SK-N-SH (cell line): ENCODE measurements at regions not wholly inside any gene's neighbourhood (a gene's known extent, or its start where the extent isn't known, plus 50 kb on each side); places are given as distances from the start of the nearest gene placed in this dataset.

Experiments used
- CHD2 ChIP-seq: fragments of 150-350 bp; IDR thresholded peaks from 2 replicates; pipeline ENCODE4 v1.6.1; 2018; ENCODE audit warnings: low read length; ENCODE audit not compliant: partially characterized antibody
- CTCF ChIP-seq: fragments of 200-600 bp; sonication (generic); IDR thresholded peaks from 2 replicates; pipeline ENCODE4 v1.6.1; 2017; ENCODE audit warnings: antibody characterized with exemption, mild to moderate bottlenecking, moderate library complexity
- EP300 ChIP-seq, 2 experiments: IDR thresholded peaks; 2 replicates each; pipeline versions ENCODE4 v1.4.0 to v1.6.1; 2012; ENCODE audit warnings: borderline replicate concordance in 1 of 2, low read depth in 1 of 2, low read length in 1 of 2
- GABPA ChIP-seq: IDR thresholded peaks from 2 replicates; pipeline ENCODE4 v1.4.0; 2012; ENCODE audit warnings: low read depth, mild to moderate bottlenecking
- JUND ChIP-seq: IDR thresholded peaks from 2 replicates; pipeline ENCODE4 v1.4.0; 2012
- MEF2A ChIP-seq: IDR thresholded peaks from 2 replicates; pipeline ENCODE4 v1.4.0; 2012; ENCODE audit warnings: low read depth, borderline replicate concordance
- MXI1 ChIP-seq: IDR thresholded peaks from 2 replicates; pipeline ENCODE4 v1.6.1; 2012; ENCODE audit warnings: mild to moderate bottlenecking, low read depth, low read length, improper control_type of control experiment
- RAD21 ChIP-seq: IDR thresholded peaks from 2 replicates; pipeline ENCODE4 v1.6.1; 2012; ENCODE audit warnings: mild to moderate bottlenecking, low read length
- REST ChIP-seq: IDR thresholded peaks from 2 replicates; pipeline ENCODE4 v1.6.1; 2012; ENCODE audit warnings: mild to moderate bottlenecking, low read depth, low read length, moderate library complexity
- TEAD4 ChIP-seq: IDR thresholded peaks from 2 replicates; pipeline ENCODE4 v1.4.0; 2012; ENCODE audit warnings: mild to moderate bottlenecking, borderline replicate concordance; ENCODE audit not compliant: insufficient read depth
- USF2 ChIP-seq: fragments of 150-350 bp; IDR thresholded peaks from 2 replicates; pipeline ENCODE4 v1.6.1; 2017; ENCODE audit warnings: antibody characterized with exemption, low read length, low read depth, borderline replicate concordance
- TF ChIP-seq, protein P1 (sequence below): IDR thresholded peaks from 2 replicates; pipeline ENCODE4 v1.4.0; 2012; ENCODE audit warnings: low read depth, borderline replicate concordance

DNA sequence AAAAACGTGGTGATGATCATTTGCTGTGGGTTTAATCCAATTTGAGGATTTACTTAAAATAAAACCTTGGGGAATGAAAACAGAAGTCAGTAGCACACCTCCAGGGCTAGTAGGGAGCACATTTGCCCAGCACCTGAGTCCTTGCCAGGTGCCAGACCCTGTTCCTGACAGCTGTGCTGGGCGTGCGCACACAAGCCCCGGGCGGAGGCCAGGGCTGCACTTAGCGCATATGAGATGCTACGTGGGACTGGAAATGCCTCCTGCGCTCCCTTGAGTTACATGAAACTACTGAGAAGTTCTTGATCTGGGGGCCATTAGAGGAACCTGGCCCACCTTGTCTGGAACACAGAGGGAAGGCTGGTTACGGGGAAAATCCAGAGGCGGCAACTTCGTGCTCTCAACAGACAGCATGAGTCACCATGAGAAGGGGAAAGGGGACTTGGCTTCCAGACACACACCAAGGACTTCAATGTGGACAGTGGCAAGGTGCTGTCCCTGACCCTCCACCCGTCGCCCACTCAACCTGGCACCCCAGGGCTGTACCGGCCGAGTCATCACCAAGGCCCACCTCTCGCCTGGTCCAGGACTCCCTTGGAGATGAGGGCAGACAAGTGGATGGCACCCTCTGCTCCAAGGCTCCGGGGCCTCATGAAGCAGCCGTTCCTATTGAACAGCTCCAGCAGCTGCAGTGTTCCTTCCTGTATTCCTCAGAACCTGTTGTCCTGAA is 1468.6 kb downstream of the BRD1 start:
- TF ChIP-seq CTCF (no peak), USF2 (no peak), GABPA (no peak), TEAD4 (no peak), JUND (no peak), REST (no peak), MEF2A (no peak), RAD21 (no peak), EP300 (IDR thresholded peaks at IDR 0.05; ENCODE audit: borderline replicate concordance in 1 of 2, low read depth in 1 of 2, low read length in 1 of 2) (no peak), CHD2 (no peak), MXI1 (no peak)
- TF ChIP-seq, protein P1, sequence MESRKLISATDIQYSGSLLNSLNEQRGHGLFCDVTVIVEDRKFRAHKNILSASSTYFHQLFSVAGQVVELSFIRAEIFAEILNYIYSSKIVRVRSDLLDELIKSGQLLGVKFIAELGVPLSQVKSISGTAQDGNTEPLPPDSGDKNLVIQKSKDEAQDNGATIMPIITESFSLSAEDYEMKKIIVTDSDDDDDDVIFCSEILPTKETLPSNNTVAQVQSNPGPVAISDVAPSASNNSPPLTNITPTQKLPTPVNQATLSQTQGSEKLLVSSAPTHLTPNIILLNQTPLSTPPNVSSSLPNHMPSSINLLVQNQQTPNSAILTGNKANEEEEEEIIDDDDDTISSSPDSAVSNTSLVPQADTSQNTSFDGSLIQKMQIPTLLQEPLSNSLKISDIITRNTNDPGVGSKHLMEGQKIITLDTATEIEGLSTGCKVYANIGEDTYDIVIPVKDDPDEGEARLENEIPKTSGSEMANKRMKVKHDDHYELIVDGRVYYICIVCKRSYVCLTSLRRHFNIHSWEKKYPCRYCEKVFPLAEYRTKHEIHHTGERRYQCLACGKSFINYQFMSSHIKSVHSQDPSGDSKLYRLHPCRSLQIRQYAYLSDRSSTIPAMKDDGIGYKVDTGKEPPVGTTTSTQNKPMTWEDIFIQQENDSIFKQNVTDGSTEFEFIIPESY = no peak
